MM.1S (cell line): ENCODE measurements at regions not wholly inside any gene's neighbourhood (a gene's known extent, or its start where the extent isn't known, plus 50 kb on each side); places are given as distances from the start of the nearest gene placed in this dataset.

Experiments used
- DNase-seq: peaks from one replicate; pipeline ENCODE4 v3.0.0-alpha.2; 2015
- H2AFZ ChIP-seq: fragments of 300-600 bp; sonication (generic); 2 replicates; pipeline ENCODE4 v1.6.0; 2016; ENCODE audit warnings: antibody characterized with exemption, low read length
- H3F3A ChIP-seq: fragments of 300-600 bp; sonication (generic); 2 replicates; pipeline ENCODE4 v1.6.1; 2016; ENCODE audit warnings: mild to moderate bottlenecking, antibody characterized with exemption, low read length, moderate library complexity, mixed read lengths; ENCODE audit not compliant: insufficient read depth
- H3K27ac ChIP-seq: fragments of 300-600 bp; sonication (generic); 2 replicates; pipeline ENCODE4 v1.5.1; 2016; ENCODE audit warnings: mild to moderate bottlenecking, low read length
- H3K27me3 ChIP-seq: fragments of 300-600 bp; sonication (generic); replicated peaks from 2 replicates; pipeline ENCODE4 v1.6.0; 2016; ENCODE audit warnings: low read length; ENCODE audit not compliant: insufficient read depth
- H3K36me3 ChIP-seq: fragments of 300-600 bp; sonication (generic); replicated peaks from 2 replicates; pipeline ENCODE4 v1.6.1; 2016; ENCODE audit warnings: mild to moderate bottlenecking, low read length, mixed read lengths; ENCODE audit not compliant: insufficient read depth
- H3K4me1 ChIP-seq: fragments of 300-600 bp; sonication (generic); 2 replicates; pipeline ENCODE4 v1.6.1; 2016; ENCODE audit warnings: low read length, mixed read lengths
- H3K4me2 ChIP-seq: fragments of 300-600 bp; sonication (generic); 2 replicates; pipeline ENCODE4 v1.6.0; 2016; ENCODE audit warnings: low read depth, low read length
- H3K4me3 ChIP-seq: fragments of 300-600 bp; sonication (generic); 2 replicates; pipeline ENCODE4 v1.5.1; 2016; ENCODE audit warnings: low read length, mixed read lengths
- H3K79me2 ChIP-seq: fragments of 300-600 bp; sonication (generic); 2 replicates; pipeline ENCODE4 v1.6.1; 2016; ENCODE audit warnings: mixed run types, low read length, mixed read lengths
- H3K9ac ChIP-seq: fragments of 300-600 bp; sonication (generic); 2 replicates; pipeline ENCODE4 v1.6.1; 2016; ENCODE audit warnings: low read length, mixed read lengths
- H3K9me2 ChIP-seq: fragments of 300-600 bp; sonication (generic); replicated peaks from 2 replicates; pipeline ENCODE4 v1.6.1; 2016; ENCODE audit warnings: mild to moderate bottlenecking, low read length, mixed read lengths; ENCODE audit not compliant: insufficient read depth
- H3K9me3 ChIP-seq: fragments of 300-600 bp; sonication (generic); replicated peaks from 2 replicates; pipeline ENCODE4 v1.6.1; 2016; ENCODE audit warnings: mild to moderate bottlenecking, low read length, mixed read lengths; ENCODE audit not compliant: insufficient read depth
- H4K20me1 ChIP-seq: fragments of 300-600 bp; sonication (generic); 2 replicates; pipeline ENCODE4 v1.6.1; 2016; ENCODE audit warnings: mild to moderate bottlenecking, low read length, moderate library complexity, mixed read lengths; ENCODE audit not compliant: insufficient read depth
- CTCF ChIP-seq: fragments of 300-600 bp; sonication (generic); IDR thresholded peaks from 2 replicates; pipeline ENCODE4 v1.5.1; 2016; ENCODE audit warnings: antibody characterized with exemption, low read length, mixed read lengths
- EZH2 ChIP-seq: fragments of 300-600 bp; sonication (generic); optimal IDR thresholded peaks from 2 replicates; pipeline ENCODE3; 2017; ENCODE audit warnings: low read depth, mild to moderate bottlenecking, antibody characterized with exemption, low read length, mixed read lengths
- EZH2phosphoT487 ChIP-seq: fragments of 300-600 bp; sonication (generic); IDR thresholded peaks from 2 replicates; pipeline ENCODE4 v1.6.1; 2018; ENCODE audit warnings: antibody characterized with exemption, low read length

- Histone ChIP-seq H3K27me3 (no peaks in the 10 kb centered on the region), H3K4me2 (no peak overlapping the region), H3K9me3 (no peaks in the 10 kb centered on the region), H3K79me2 (no peaks in the 10 kb centered on the region), H4K20me1 (no peaks in the 10 kb centered on the region), H2AFZ (no peak overlapping the region), H3F3A (no peaks in the 10 kb centered on the region), H3K27ac (no peak overlapping the region), H3K9ac (no peak overlapping the region), H3K4me3 (no peak overlapping the region), H3K4me1 (no peaks in the 10 kb centered on the region), H3K36me3 (no peaks in the 10 kb centered on the region), H3K9me2 (no peaks in the 10 kb centered on the region; the same call in 1 of the 2 replicates)
- DNase-seq = no peak
- TF ChIP-seq EZH2phosphoT487 (no peak), EZH2 (no peak), CTCF (no peak)
These were observed 146.0 kb upstream of the NUDT12 start for GRCh38 chr5:103708601-103709000.

DNA sequence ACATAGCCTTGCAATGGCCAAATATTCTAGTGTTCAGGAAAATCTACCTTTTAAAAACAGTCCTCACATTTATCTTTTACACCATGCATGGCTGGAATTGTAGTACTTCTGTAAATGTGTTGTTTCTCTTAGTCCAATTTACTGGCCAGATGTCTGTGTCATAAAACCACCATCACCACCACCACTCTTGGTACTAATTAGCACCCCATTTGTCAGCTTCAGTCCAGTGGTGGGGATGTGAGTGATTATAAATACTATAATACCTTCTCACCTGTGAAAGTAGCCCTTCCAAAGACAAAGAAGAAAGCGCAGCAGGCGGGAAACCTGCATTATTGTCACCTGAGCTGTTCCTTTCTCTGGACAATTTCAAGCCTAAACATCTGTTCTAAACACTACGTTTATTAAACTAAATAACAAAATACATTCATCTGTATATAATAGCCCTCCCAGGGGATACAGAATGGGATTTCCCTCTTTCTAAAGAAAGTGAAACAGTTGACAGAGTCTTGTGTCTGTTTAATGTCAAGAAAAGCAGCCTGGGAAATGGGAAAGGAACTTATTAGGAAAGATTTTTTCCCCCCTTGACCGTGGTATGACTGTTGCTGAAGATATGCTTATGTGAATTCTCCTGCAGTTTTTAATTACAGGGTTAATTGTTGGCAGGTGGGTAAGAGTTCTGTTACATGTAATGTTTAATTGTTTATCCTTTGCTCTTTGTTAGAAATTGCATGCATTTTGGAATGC is 144.5 kb upstream of the NUDT12 start:
- Histone ChIP-seq H3K27ac (no peak overlapping the region), H3K27me3 (no peaks in the 10 kb centered on the region), H3K4me2 (no peak overlapping the region), H3K9me2 (no peaks in the 10 kb centered on the region; the same call in 1 of the 2 replicates), H3K4me3 (no peak overlapping the region), H4K20me1 (no peaks in the 10 kb centered on the region), H3K9me3 (no peaks in the 10 kb centered on the region), H2AFZ (no peak overlapping the region), H3K36me3 (no peaks in the 10 kb centered on the region), H3K4me1 (no peaks in the 10 kb centered on the region), H3K79me2 (no peaks in the 10 kb centered on the region), H3K9ac (no peak overlapping the region), H3F3A (no peaks in the 10 kb centered on the region)
- TF ChIP-seq EZH2 = no peak
- no peak for TF ChIP-seq EZH2phosphoT487
- no peak for TF ChIP-seq CTCF
- DNase-seq = no peak

DNA sequence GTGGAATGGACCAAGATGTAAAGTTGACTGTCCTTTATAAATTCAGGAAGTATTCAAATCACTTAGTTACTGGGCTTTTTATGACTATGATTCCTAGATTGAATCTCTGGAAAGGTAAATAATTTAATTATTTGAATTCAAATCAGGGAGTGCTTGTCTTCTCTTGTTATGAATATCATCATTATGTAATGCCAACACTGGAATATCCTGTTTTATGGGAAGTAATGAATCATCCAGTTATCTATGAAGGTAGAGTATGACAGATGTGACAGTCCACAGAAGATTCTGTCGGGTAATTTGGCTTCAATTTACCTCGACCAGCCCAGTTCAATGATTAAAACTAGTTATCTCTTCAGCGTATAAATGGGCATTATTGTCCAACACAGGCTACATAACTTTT is 141.0 kb upstream of the NUDT12 start:
- no peak overlapping the region for H3K4me2 ChIP-seq
- TF ChIP-seq CTCF = no peak
- TF ChIP-seq EZH2phosphoT487 = no peak
- no peak for TF ChIP-seq EZH2
- no peaks in the 10 kb centered on the region for H4K20me1 ChIP-seq
- H3K4me3 ChIP-seq = no peak overlapping the region
- no peaks in the 10 kb centered on the region for H3K4me1 ChIP-seq
- H3K27me3 ChIP-seq = no peaks in the 10 kb centered on the region
- H3K9me2 ChIP-seq = no peaks in the 10 kb centered on the region; the same call in 1 of the 2 replicates
- no peak for DNase-seq
- no peaks in the 10 kb centered on the region for H3K79me2 ChIP-seq
- H3K9me3 ChIP-seq = no peaks in the 10 kb centered on the region
- no peak overlapping the region for H3K9ac ChIP-seq
- H3F3A ChIP-seq = no peaks in the 10 kb centered on the region
- no peaks in the 10 kb centered on the region for H3K36me3 ChIP-seq
- no peak overlapping the region for H2AFZ ChIP-seq
- no peak overlapping the region for H3K27ac ChIP-seq
